Upper lobe of left lung (tissue), 6 donors: ENCODE measurements at regions not wholly inside any gene's neighbourhood (a gene's known extent, or its start where the extent isn't known, plus 50 kb on each side); places are given as distances from the start of the nearest gene placed in this dataset.

Experiments used
- ATAC-seq, 2 donors: fragments of 200-7000 bp; cut with Tn5 transposase; one replicate each; pipeline ENCODE4 v1.9.1; 2022; ENCODE audit warnings: mild to moderate bottlenecking in 2 of 2, moderate library complexity in 2 of 2; ENCODE audit not compliant: low FRiP score in 2 of 2
- DNase-seq, 2 donors: peaks; one replicate each; pipeline ENCODE4 v3.0.0-alpha.2; 2019 to 2020
- H3K27ac ChIP-seq, 4 donors: fragments of 200-600 bp; sonication (generic); one replicate each; pipeline ENCODE4 v1.5.1; 2016 to 2019
- H3K27me3 ChIP-seq, 4 donors: fragments of 200-600 bp; sonication (generic); one replicate each; pipeline ENCODE4 v1.5.1; 2017 to 2019
- H3K36me3 ChIP-seq, 4 donors: fragments of 200-600 bp; sonication (generic); one replicate each; pipeline ENCODE4 v1.5.1; 2016 to 2019
- H3K4me1 ChIP-seq, 4 donors: fragments of 200-600 bp; sonication (generic); one replicate each; pipeline ENCODE4 v1.5.1; 2018 to 2019
- H3K4me3 ChIP-seq, 4 donors: fragments of 200-600 bp; sonication (generic); one replicate each; pipeline ENCODE4 v1.5.1; 2017 to 2019; ENCODE audit warnings: mild to moderate bottlenecking in 2 of 4, moderate library complexity in 1 of 4
- H3K9me3 ChIP-seq, 4 donors: fragments of 200-600 bp; sonication (generic); one replicate each; pipeline ENCODE4 v1.5.1; 2018 to 2019
- CTCF ChIP-seq, 6 experiments: fragments of 450-650 bp in 4 of 6; fragments of 200-600 bp in 2 of 6; sonication (generic) in 2 of 6; IDR thresholded peaks; one replicate each; pipeline ENCODE4 v1.5.1; 2016 to 2019; ENCODE audit warnings: antibody characterized with exemption in 6 of 6
- EP300 ChIP-seq, 4 donors: sonication (generic); formaldehyde crosslinking; IDR thresholded peaks; one replicate each; pipeline ENCODE4 v1.5.1; 2017; ENCODE audit warnings: antibody characterized with exemption in 4 of 4, control low read depth in 2 of 4
- POLR2A ChIP-seq, 4 donors: fragments of 450-650 bp; IDR thresholded peaks; one replicate each; pipeline ENCODE4 v1.5.1; 2016 to 2017; ENCODE audit warnings: antibody characterized with exemption in 4 of 4, mild to moderate bottlenecking in 2 of 4
- POLR2AphosphoS5 ChIP-seq, 2 donors: sonication (generic); formaldehyde crosslinking; IDR thresholded peaks; one replicate each; pipeline ENCODE4 v1.5.1; 2017; ENCODE audit warnings: antibody characterized with exemption in 2 of 2
- whole genome bisulfite sequencing, 2 donors: methylation state at CpG; one replicate each; pipeline ENCODE4 v1.1.5; 2017 to 2018; 5-methylcytosine and 5-hydroxymethylcytosine counted together
- donor health status: DM: no; HTN: no; CAD: no; lungs with moderate emphysema.
- donor health status: DM: no; HTN: yes; CAD: no; lungs with severe emphysema.

- H3K4me3 ChIP-seq, result no peak overlapping the region
- TF ChIP-seq POLR2A (IDR thresholded peaks at IDR 0.05) (no peak), CTCF (IDR thresholded peaks at IDR 0.05) (no peak), EP300 (IDR thresholded peaks at IDR 0.05) (no peak), POLR2AphosphoS5 (IDR thresholded peaks at IDR 0.05) (no peak)
- 51 to 53% methylated on average over 8 of the region's 8 CpGs for WGBS, 2 donors
- ATAC-seq (no peak), DNase-seq (no peak)
- peaks cover 0 to 4% (median 0%) of the 10 kb centered on the region in 4 donors for H3K4me1 ChIP-seq
- H3K27ac ChIP-seq, result no peak overlapping the region
- no peaks in the 10 kb centered on the region for H3K9me3 ChIP-seq
- no peaks in the 10 kb centered on the region for H3K36me3 ChIP-seq
- no peaks in the 10 kb centered on the region for H3K27me3 ChIP-seq
Observed at GRCh38 chr6:14038467-14039437, 78.8 kb upstream of the CD83 start.

GRCh38 chr6:14040042-14040441 is 77.5 kb upstream of the CD83 start:
- no peak for ATAC-seq
- no peak for TF ChIP-seq POLR2AphosphoS5 (IDR thresholded peaks at IDR 0.05)
- TF ChIP-seq EP300 (IDR thresholded peaks at IDR 0.05), result no peak
- no peak for TF ChIP-seq CTCF (IDR thresholded peaks at IDR 0.05)
- TF ChIP-seq POLR2A (IDR thresholded peaks at IDR 0.05), result no peak
- Histone ChIP-seq H3K9me3 (no peaks in the 10 kb centered on the region), H3K4me1 (peaks cover 0 to 4% (median 0%) of the 10 kb centered on the region in 4 donors), H3K27ac (no peak overlapping the region), H3K4me3 (no peak overlapping the region), H3K36me3 (no peaks in the 10 kb centered on the region), H3K27me3 (no peaks in the 10 kb centered on the region)
- DNase-seq, result no peak

GRCh38 chr6:14046476-14047068 is 71.0 kb upstream of the CD83 start:
- ATAC-seq (peak in 1 of 2 donors; percentile 72), DNase-seq (peak in 1 of 2 donors; percentile 57)
- no peaks in the 10 kb centered on the region for H3K36me3 ChIP-seq
- H3K4me3 ChIP-seq, result no peak overlapping the region
- WGBS, 2 donors, result 19 to 21% methylated on average over 8 of the region's 8 CpGs
- H3K9me3 ChIP-seq, result no peaks in the 10 kb centered on the region
- H3K4me1 ChIP-seq, result no peaks in the 10 kb centered on the region
- no peak overlapping the region for H3K27ac ChIP-seq
- H3K27me3 ChIP-seq, result no peaks in the 10 kb centered on the region
- TF ChIP-seq CTCF (IDR thresholded peaks at IDR 0.05) (peak in 5 of 6 experiments; percentile 39 to 56 (median 54)), POLR2A (IDR thresholded peaks at IDR 0.05) (peak in 1 of 4 donors; percentile 15), EP300 (IDR thresholded peaks at IDR 0.05) (no peak), POLR2AphosphoS5 (IDR thresholded peaks at IDR 0.05) (no peak)

GRCh38 chr6:14047151-14047740 is 70.3 kb upstream of the CD83 start:
- no peak for ATAC-seq
- H3K36me3 ChIP-seq, result no peaks in the 10 kb centered on the region
- no peaks in the 10 kb centered on the region for H3K9me3 ChIP-seq
- H3K4me3 ChIP-seq, result no peak overlapping the region
- H3K27ac ChIP-seq, result no peak overlapping the region
- WGBS, 2 donors, result 89 to 90% methylated on average over 5 of the region's 5 CpGs
- no peaks in the 10 kb centered on the region for H3K27me3 ChIP-seq
- H3K4me1 ChIP-seq, result no peaks in the 10 kb centered on the region
- no peak for DNase-seq
- TF ChIP-seq POLR2AphosphoS5 (IDR thresholded peaks at IDR 0.05) (no peak), EP300 (IDR thresholded peaks at IDR 0.05) (no peak), CTCF (IDR thresholded peaks at IDR 0.05) (no peak), POLR2A (IDR thresholded peaks at IDR 0.05) (no peak)
